PC-3 (cell line): ENCODE measurements at regions not wholly inside any gene's neighbourhood (a gene's known extent, or its start where the extent isn't known, plus 50 kb on each side); places are given as distances from the start of the nearest gene placed in this dataset.
A peak's percentile ranks its signal among the peaks of the same experiment; 100 is the strongest.

Experiments
- ATAC-seq: fragments of 200-7000 bp; cut with Tn5 transposase; 2 replicates; pipeline ENCODE4 v1.9.1; 2020; ENCODE audit warnings: mild to moderate bottlenecking, moderate library complexity
- BruUV-seq: library from RNA; stranded (reverse); fragments of 400-500 nt; replicated peaks from 2 replicates; lab custom pipeline; 2021; lab: Mats Ljungman, UMichigan
- CTCF ChIA-PET: fragments of 300-600 bp; sonication (Branson Sonifier 250); formaldehyde crosslinking; loops from one replicate; lab custom pipeline; 2022; ENCODE audit warnings: antibody characterized with exemption; lab: Charles Lee
- POLR2A ChIA-PET: fragments of 300-600 bp; sonication (Branson Sonifier 250); formaldehyde crosslinking; loops from one replicate; lab custom pipeline; 2022; ENCODE audit warnings: antibody characterized with exemption; ENCODE audit not compliant: unreplicated experiment; lab: Charles Lee
- DNase-seq: peaks from one replicate; pipeline ENCODE4 v3.0.0-alpha.2; 2015
- H2AFZ ChIP-seq: fragments of 300-600 bp; sonication (generic); 2 replicates; pipeline ENCODE4 v1.6.0; 2016; ENCODE audit warnings: antibody characterized with exemption, low read length
- H3F3A ChIP-seq: fragments of 300-600 bp; sonication (generic); one replicate; pipeline ENCODE4 v1.6.0; 2017; ENCODE audit warnings: antibody characterized with exemption, low read length, control low read depth, mild to moderate bottlenecking; ENCODE audit not compliant: unreplicated experiment
- H3K27ac ChIP-seq: fragments of 300-600 bp; sonication (generic); 2 replicates; pipeline ENCODE4 v1.5.1; 2016; ENCODE audit warnings: mild to moderate bottlenecking, low read length
- H3K27me3 ChIP-seq: fragments of 300-600 bp; sonication (generic); 2 replicates; pipeline ENCODE4 v1.6.1; 2016; ENCODE audit warnings: low read length, mixed read lengths
- H3K36me3 ChIP-seq: fragments of 300-600 bp; sonication (generic); 2 replicates; pipeline ENCODE4 v1.6.1; 2016; ENCODE audit warnings: low read depth, mixed run types, low read length, mixed read lengths
- H3K4me1 ChIP-seq: fragments of 300-600 bp; sonication (generic); 2 replicates; pipeline ENCODE4 v1.5.1; 2016; ENCODE audit warnings: low read length; ENCODE audit not compliant: insufficient read depth
- H3K4me2 ChIP-seq: fragments of 300-600 bp; sonication (generic); 2 replicates; pipeline ENCODE4 v1.6.0; 2016; ENCODE audit warnings: low read length
- H3K4me3 ChIP-seq: fragments of 300-600 bp; sonication (generic); 2 replicates; pipeline ENCODE4 v1.5.1; 2016; ENCODE audit warnings: mild to moderate bottlenecking, low read length, mixed read lengths
- H3K79me2 ChIP-seq: fragments of 300-600 bp; sonication (generic); 2 replicates; pipeline ENCODE4 v1.6.1; 2017; ENCODE audit warnings: low read length, mixed read lengths
- H3K9ac ChIP-seq: fragments of 300-600 bp; sonication (generic); 2 replicates; pipeline ENCODE4 v1.6.0; 2016; ENCODE audit warnings: mild to moderate bottlenecking, low read length
- H3K9me2 ChIP-seq: fragments of 300-600 bp; sonication (generic); replicated peaks from 2 replicates; pipeline ENCODE4 v1.6.1; 2016; ENCODE audit warnings: mixed run types, low read length, mixed read lengths
- H3K9me3 ChIP-seq: fragments of 300-600 bp; sonication (generic); 2 replicates; pipeline ENCODE4 v1.6.1; 2016; ENCODE audit warnings: low read length, mixed read lengths
- H4K20me1 ChIP-seq: fragments of 300-600 bp; sonication (generic); 2 replicates; pipeline ENCODE4 v1.6.1; 2016; ENCODE audit warnings: low read length, mixed read lengths
- CTCF ChIP-seq: fragments of 300-600 bp; sonication (generic); conservative IDR thresholded peaks from 2 replicates; pipeline ENCODE4 v1.5.1; 2017; ENCODE audit warnings: antibody characterized with exemption, low read depth, mild to moderate bottlenecking, low read length
- EZH2 ChIP-seq: fragments of 300-600 bp; sonication (generic); IDR thresholded peaks from one replicate; pipeline ENCODE4 v1.6.1; 2017; ENCODE audit warnings: antibody characterized with exemption, mild to moderate bottlenecking, low read length; ENCODE audit not compliant: unreplicated experiment
- EZH2phosphoT487 ChIP-seq: fragments of 300-600 bp; sonication (generic); IDR thresholded peaks from 2 replicates; pipeline ENCODE4 v1.6.1; 2018; ENCODE audit warnings: mild to moderate bottlenecking, antibody characterized with exemption, low read length, borderline replicate concordance
- intact Hi-C: fragments of 100-400 bp; cut with micrococcal nuclease; formaldehyde crosslinking; loops from 2 replicates; pipeline ENCODE4 v1.9.0; 2023

DNA sequence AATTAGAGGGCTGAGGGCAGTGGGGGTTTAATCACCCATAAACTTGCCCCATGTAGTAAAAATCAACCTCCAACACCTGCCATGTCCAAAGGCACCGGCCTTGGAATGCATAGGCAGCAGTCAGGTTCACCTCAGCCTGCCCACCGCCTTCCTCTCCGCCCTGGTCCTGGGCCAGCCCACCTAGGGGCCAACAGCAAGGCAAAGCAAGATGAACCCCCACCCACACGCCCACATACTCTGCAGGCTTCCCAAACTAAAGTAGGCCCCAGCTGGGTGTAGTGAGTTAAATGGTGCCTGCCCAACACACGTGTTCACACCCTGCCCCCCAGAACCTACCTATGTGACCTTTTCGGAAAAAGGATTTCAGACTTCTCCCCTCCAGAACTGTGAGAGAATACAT is 92.9 kb upstream of the RAI14 start:
- no peak overlapping the region for H3K4me3 ChIP-seq
- intact Hi-C loops: no loop called here
- H3F3A ChIP-seq: no peaks in the 10 kb centered on the region
- H3K36me3 ChIP-seq: no peaks in the 10 kb centered on the region
- H3K9me3 ChIP-seq: no peaks in the 10 kb centered on the region
- ChIA-PET POLR2A (no interaction called here), CTCF (no interaction called here)
- peak overlapping the region; percentile 88 for H3K9ac ChIP-seq
- no peaks in the 10 kb centered on the region for H3K9me2 ChIP-seq
- DNase-seq: no peak
- H3K4me1 ChIP-seq: peaks cover 14% of the 10 kb centered on the region
- H3K4me2 ChIP-seq: no peak overlapping the region
- no peak for ATAC-seq
- peak overlapping the region; percentile 95 for H3K27ac ChIP-seq
- H3K27me3 ChIP-seq: no peaks in the 10 kb centered on the region
- H2AFZ ChIP-seq: no peak overlapping the region
- TF ChIP-seq EZH2: no peak
- TF ChIP-seq EZH2phosphoT487: no peak
- TF ChIP-seq CTCF: no peak
- no TSS peak for BruUV-seq
- H4K20me1 ChIP-seq: no peaks in the 10 kb centered on the region
- no peaks in the 10 kb centered on the region for H3K79me2 ChIP-seq

- Histone ChIP-seq H3K9me3 (no peaks in the 10 kb centered on the region), H3K9me2 (no peaks in the 10 kb centered on the region), H3K27ac (peak overlapping the region; percentile 95), H3F3A (no peaks in the 10 kb centered on the region), H3K4me1 (peaks cover 14% of the 10 kb centered on the region), H4K20me1 (no peaks in the 10 kb centered on the region), H3K4me3 (no peak overlapping the region), H3K9ac (peak overlapping the region; percentile 88), H3K27me3 (no peaks in the 10 kb centered on the region), H3K4me2 (0 out of 2 replicates have a peak overlapping the region, but pooled peaks have one; percentile 6), H3K79me2 (no peaks in the 10 kb centered on the region), H3K36me3 (no peaks in the 10 kb centered on the region), H2AFZ (no peak overlapping the region)
- TF ChIP-seq CTCF: no peak
- no peak for TF ChIP-seq EZH2phosphoT487
- TF ChIP-seq EZH2: no peak
- no TSS peak for BruUV-seq
- no peak for ATAC-seq
- ChIA-PET POLR2A (no interaction called here), CTCF (no interaction called here)
- peak; percentile 16 for DNase-seq
- intact Hi-C loops: no loop called here
These were observed 92.0 kb upstream of the RAI14 start for GRCh38 chr5:34563931-34564709.

DNA sequence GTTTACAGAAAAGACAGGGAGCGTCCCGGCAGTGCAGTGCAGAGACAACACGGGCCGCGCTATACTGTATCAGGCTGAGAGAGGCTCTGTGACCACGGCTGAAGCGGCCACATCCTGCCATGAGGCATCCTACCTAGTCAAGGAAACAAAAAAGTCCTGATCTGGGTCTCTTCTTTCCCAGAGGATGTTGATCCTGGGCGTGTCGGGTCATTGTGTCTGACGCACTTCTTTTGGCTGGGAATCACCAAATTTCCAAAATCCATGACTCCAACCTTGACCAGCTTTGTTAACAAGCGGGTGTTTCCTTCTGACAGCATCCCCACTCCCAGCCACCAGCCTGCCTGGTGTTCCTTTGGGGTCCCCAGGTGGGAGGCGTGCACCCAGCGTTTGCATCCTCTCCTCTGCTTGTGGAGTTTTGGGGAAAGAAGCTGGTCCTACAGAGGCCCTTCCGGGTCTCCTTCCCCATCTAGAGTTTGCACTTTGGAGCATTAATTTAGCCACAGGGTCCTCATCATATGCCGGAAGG is 91.4 kb upstream of the RAI14 start:
- Histone ChIP-seq H3F3A (no peaks in the 10 kb centered on the region), H3K36me3 (no peaks in the 10 kb centered on the region), H3K27ac (peak overlapping the region; percentile 95), H3K4me3 (no peak overlapping the region), H3K4me2 (0 out of 2 replicates have a peak overlapping the region, but pooled peaks have one; percentile 6), H3K9ac (peak overlapping the region; percentile 88), H3K9me2 (no peaks in the 10 kb centered on the region), H3K4me1 (peaks cover 14% of the 10 kb centered on the region), H3K9me3 (no peaks in the 10 kb centered on the region), H2AFZ (no peak overlapping the region), H3K27me3 (no peaks in the 10 kb centered on the region), H3K79me2 (no peaks in the 10 kb centered on the region), H4K20me1 (no peaks in the 10 kb centered on the region)
- POLR2A ChIA-PET: interaction anchor here (0.7 kb wide), 1 partner anchor 124 kb away, joined by 3 read pairs; no protein-coding TSS in a partner anchor
- CTCF ChIA-PET: no interaction called here
- DNase-seq (peak; percentile 72), ATAC-seq (peak; percentile 98)
- intact Hi-C loops: no loop called here
- TF ChIP-seq EZH2 (no peak), CTCF (no peak), EZH2phosphoT487 (no peak)
- no TSS peak for BruUV-seq
